ENCODE measurements at regions not wholly inside any gene's neighbourhood (a gene's known extent, or its start where the extent isn't known, plus 50 kb on each side); places are given as distances from the start of the nearest gene placed in this dataset.
"Not testable (repeated sequence)": the region's sequence is repeated elsewhere in the genome, so short reads cannot be mapped to it uniquely, and the experiment has no call there.

GRCh38 chr7:56291-56913 lies 136.0 kb upstream of the FAM20C start:
- no peak for DNase-seq

DNA sequence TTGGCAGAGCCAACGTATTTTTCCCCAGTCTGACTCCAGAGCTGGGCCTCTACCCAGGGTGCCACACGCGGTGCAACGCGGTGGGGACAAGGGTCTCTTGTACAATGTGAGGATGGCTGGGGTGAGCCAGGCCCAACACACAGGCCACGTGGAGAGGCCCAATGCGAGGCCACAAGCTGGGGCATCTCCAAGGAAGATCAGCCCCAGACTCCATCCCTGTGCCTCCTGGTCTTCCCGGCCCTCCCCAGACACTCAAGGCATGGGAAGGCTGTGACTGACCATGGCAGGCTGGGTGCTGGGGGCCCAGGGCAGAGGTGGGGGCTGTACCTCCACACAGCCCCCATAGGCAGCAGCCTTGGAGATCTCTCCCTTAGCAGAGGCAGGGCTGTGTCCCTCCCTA lies 135.3 kb upstream of the FAM20C start:
- DNase-seq = no peak

DNA sequence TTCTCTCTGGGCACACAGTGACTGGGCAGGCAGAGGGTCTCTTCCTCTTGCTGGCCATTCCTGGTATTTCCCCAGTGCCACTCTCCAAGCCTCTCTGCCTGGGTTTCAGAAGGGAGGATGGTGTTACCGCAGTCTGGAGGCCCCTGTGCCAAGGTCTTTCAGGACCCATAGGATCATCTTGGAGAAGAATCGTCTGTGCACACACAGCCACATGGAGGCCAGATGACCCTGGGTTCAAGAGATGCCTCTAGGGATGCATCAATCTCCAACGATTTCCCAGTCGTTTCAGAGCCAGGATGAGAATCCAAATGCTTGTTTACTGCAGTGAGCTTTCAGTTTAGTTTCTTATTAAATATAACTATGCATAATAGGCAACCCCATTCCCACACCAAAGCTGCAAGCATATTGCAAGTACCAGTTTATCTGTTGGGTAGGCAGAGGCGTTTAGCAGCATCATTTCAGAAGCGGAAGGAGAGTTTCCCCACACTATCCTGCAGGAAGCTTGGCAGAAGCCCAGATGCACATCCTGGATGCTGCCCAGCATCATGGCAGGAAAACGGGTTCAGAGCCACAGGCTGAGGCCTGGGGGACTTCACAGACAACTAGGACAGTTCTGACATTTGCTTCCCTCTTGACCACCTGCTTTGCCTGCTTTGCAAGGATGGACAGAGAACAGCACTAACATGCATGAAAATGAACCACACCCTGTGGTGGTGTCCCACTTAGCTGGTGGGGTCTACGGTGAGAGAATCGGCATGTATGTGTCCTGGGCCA lies 134.7 kb upstream of the FAM20C start:
- DNase-seq = no peak

DNA sequence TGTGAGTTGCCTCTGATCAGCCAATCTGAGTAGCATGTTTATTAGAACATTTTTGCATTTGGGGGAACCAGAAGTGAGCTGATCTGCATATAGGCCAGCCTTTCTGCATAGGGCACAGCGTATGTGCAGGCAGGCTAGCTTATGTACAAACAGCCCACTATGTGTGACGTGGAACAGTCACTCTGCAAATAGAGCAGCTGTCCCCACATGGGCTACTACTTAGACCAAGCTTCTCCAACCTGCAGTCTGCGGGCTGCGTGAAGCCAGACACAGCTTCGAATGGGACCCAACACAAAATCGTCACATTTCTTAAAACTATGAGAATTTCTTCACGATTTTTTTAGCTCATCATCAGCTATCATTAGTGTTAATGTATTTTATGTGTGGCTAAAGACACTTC lies 134.1 kb upstream of the FAM20C start:
- no peak for DNase-seq

DNA sequence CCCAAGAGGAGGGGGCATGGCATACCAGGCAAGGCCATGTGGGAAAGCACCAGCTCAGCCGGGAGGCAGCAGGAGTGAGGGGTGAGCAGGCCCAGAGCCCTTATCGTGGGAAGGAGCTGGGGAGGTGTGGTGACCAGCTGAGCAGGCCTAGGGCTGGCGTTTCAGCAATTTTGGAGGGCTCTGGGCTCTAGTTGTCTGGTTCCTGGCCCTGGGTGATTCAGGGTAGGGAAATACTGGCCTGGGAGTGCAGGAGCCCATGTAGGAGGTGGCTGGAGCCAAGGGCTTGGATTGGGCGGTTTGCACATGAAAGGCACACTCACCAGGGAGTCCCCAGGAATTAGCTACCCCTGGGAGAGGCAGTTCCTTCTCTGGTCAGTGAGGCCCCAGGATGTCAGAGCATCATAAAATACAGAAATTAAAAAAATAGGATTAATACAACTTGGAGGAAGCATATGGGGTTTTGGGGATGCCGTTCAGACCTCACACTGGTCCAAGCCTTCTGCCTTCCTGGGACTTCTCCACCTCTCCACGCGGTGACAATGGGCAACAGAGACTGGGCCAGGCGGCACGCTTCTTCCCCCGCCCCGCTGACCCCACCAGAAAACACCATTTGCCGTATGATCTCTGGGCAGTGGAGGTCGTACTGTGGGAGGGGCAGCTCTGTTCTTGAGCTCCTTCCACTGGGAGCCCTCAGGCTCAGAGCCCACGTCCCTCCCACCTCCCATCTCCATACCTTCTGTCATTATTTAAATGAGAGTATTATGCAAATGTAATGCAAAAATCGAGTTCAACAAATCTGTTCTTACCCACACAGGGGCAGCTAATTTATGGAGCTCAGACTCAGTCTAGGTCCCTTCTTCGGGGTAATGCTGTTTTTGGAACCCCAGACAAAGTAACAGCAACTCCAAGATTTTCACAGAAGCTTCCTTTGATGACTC lies 133.0 kb upstream of the FAM20C start:
- DNase-seq = no peak

DNA sequence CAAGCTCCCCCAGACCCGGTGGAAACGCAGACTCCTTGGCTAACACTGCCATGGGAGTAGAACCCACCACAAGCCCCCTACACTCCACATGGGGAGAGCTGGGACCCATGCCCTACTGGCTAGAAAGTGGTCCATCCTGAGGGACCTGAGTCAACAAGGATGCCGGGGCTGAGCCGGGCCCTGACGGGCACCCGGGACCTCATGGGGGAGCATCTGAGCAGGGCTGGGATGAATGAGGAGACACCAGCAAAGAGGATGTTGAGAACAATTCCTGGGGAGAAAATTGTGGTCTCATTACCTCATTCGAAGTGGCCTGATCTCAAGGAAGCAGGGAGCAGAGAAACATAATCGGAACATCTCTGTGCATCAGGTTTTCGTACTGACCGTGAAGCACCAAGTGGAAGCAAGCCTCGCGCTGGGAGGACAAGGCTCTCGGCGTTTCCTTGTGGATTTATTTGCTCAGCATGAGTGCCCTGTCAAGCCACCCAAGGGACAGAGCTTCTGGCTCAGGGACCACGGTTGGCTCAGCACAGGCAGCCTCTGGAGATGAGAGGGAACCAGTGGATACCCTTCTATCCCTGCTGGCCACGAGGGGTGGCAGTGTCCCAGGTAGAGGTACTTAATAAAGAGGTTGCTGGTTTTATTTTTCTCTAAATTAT lies 132.2 kb upstream of the FAM20C start:
- DNase-seq = no peak

- DNase-seq = no peak
These were observed 131.7 kb upstream of the FAM20C start for GRCh38 chr7:60706-61105.

DNA sequence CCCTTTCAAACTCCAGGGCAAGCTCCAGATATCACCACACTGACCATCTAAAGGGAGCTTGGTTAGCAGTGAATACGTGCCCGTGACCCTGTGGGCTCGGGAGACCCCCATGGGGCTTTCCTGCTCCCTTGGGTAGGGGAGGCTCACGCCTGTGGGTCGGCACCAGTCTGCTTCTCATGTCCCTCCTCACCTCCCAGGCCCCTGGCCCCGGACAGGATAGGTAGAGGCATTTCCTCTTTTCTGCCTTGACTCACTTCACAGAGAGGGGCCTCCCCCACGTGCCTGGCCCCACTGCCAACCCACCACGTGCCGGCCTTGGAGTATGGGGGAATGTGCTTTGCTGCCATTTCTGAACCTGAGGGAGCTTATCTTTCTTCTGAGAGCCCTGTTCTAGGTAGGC lies 131.3 kb upstream of the FAM20C start:
- no peak for DNase-seq

DNA sequence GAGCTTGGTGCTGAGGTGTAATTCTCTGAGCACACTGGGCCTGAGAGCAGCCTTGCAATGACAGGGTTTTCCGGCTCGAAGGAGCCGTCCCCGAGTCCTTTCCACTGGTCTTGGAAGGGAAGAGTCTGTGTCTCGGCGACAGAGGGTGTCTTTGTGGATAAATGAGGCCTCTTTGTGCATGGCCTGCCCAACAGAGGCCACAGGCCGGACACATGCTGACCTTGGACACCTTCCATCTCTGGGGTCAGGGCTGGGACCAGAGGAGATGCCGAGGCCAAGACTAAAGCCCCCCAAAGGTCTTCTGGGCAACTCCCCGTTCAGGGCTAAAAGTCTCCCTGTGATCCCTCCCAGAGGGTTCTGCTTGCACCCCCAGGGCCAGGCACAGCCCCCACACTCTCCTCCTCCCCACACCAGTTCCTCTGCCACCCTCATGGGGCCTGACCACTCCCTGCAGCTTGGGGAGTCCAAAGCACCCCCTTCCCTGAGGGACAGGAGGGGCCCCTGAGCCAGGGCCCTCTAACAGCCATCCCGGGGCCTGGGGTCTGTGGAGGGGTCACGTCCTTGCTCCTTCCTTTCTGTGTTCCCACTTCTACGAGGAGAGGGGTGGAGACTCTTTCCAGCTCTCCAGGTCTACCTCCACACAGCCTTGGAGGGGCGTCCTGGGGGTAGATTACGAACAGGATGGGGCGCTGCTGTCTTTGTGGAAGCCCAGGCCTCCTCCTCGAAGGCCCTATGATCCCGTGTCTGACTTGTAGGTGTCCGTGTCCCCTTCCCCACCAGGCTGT lies 130.6 kb upstream of the FAM20C start:
- DNase-seq = no peak

GRCh38 chr7:62361-63116 lies 129.8 kb upstream of the FAM20C start:
- DNase-seq = no peak

GRCh38 chr7:63117-63480 lies 129.3 kb upstream of the FAM20C start:
- no peak for DNase-seq

GRCh38 chr7:63521-64021 lies 128.8 kb upstream of the FAM20C start:
- no peak for DNase-seq

DNA sequence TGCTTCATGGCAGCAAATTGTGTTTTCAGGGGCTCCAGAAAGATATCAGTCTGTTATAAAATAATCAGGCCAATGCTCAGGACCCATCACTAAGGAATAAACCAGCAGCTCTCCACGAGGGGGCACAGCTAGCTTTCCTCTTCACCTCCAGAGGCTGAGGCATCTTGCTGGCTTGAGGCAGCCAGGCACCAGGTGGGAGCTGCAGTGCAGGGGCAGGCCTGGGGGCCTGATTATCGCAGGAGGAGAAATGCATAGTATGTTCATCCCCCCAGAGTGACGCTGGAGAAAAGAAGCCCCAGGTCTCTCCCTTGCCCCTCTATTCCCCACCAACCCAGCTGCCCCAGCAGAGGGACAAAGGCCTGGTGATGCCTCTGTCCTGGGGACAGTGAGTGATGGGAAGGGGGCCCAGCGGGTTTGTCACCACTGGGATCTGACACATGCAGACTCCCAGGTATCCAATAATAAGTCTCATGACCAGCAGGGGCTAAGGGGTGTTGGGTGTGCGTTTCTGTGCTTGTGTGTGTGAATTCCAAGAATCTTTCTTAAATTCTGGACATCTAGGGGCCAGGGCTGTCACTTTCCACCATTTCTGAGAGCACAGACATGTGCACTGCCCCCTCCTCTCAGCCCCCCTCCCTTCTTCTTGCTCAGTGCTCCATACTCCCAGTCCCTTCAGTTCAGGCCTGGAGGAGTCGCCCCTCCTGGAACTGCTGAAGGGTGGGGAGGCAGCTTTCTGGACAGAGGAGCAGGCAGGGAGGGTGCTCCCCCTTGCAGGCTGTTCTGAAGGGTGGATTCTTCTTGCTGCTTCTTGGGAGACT lies 128.1 kb upstream of the FAM20C start:
- DNase-seq = peak; percentile 68

DNA sequence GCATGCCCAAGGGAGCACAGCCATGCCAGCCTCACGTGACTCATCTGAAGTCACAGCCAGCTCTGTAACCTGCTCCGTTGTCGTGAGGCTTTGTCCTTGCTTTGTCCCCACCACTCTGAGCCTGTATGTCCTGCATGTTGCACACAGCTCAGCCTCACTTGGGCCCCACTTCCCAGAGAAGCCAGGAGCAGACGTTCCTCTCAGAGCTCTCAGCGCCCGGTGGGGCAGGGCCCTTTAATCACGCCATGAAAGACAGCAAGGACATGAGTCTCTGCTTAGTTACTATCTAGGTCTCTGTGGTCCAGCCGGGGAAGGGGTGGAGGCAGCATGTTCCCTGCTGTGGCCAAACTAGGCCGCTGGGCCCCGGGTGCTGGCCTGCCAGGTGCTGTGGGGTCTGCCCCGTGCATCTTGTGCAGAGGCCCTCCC lies 127.4 kb upstream of the FAM20C start:
- no peak for DNase-seq

- DNase-seq = peak; percentile 21
These were observed 126.8 kb upstream of the FAM20C start for GRCh38 chr7:65554-65953.

GRCh38 chr7:66296-66695 lies 126.1 kb upstream of the FAM20C start:
- no peak for DNase-seq

DNA sequence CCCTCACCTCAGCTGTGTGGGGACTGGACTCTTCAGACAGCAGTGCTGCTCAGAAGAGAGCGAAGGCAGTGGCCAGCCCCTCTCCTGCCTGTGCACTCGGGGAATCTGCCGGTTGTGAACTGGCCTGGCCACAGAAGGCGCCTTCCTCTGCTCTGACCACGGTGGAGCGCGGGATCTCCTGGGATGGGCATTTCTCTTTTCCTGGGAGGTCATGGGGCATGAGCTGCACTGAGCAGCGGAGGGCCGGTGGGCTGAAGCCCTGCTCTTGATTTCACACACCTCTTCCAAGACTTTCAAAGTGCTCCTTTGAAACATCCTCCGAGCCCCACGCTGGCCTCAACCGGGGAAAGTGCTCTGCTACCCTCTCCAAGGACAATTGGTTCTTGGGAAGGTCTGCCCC lies 125.6 kb upstream of the FAM20C start:
- DNase-seq = no peak

GRCh38 chr7:67661-68395 lies 124.5 kb upstream of the FAM20C start:
- DNase-seq = no peak

- DNase-seq = peak; percentile 19
These were observed 123.7 kb upstream of the FAM20C start for GRCh38 chr7:68629-69028.

- not testable (repeated sequence) for DNase-seq
These were observed 123.3 kb upstream of the FAM20C start for GRCh38 chr7:69052-69451.

Measured in fibroblast of skin of right biceps (primary cell).